Coronary artery (tissue), 2 donors: ENCODE measurements at regions not wholly inside any gene's neighbourhood (a gene's known extent, or its start where the extent isn't known, plus 50 kb on each side); places are given as distances from the start of the nearest gene placed in this dataset.

Experiments
- DNase-seq: peaks from one replicate; pipeline ENCODE4 v3.0.0-alpha.2; 2017; ENCODE audit warnings: low spot score
- H3K27ac ChIP-seq, 2 donors: fragments of 200-600 bp; sonication (generic); one replicate each; pipeline ENCODE4 v1.5.1; 2016 to 2019
- H3K4me3 ChIP-seq: fragments of 200-600 bp; sonication (generic); 2 replicates; pipeline ENCODE4 v1.5.1; 2016; ENCODE audit warnings: mild to moderate bottlenecking, moderate library complexity
- CTCF ChIP-seq: fragments of 200-600 bp; sonication (generic); IDR thresholded peaks from one replicate; pipeline ENCODE4 v1.5.1; 2019; ENCODE audit warnings: antibody characterized with exemption

DNA sequence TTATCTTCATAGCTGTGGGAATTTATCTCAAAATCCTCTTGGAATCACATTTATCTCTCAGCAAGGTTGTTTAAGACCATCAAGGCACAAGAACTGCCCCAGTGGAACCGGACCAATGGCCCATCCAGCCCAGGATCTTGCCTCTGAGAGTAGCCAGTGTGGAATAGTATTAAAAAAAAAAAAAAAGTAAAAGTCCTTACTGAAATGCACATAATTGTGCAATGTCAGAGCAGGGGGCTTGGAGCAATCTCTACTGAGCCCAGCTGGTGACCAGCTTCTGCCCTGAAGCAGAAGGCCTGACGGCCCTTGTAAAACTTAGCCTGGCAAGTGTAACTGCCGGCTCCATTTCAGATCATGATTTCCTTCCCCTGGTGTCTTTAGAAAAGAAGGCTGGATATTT lies 355.6 kb upstream of the PIK3C3 start:
- H3K4me3 ChIP-seq: no peak overlapping the region
- DNase-seq: no peak
- no peak overlapping the region for H3K27ac ChIP-seq
- no peak for TF ChIP-seq CTCF

DNA sequence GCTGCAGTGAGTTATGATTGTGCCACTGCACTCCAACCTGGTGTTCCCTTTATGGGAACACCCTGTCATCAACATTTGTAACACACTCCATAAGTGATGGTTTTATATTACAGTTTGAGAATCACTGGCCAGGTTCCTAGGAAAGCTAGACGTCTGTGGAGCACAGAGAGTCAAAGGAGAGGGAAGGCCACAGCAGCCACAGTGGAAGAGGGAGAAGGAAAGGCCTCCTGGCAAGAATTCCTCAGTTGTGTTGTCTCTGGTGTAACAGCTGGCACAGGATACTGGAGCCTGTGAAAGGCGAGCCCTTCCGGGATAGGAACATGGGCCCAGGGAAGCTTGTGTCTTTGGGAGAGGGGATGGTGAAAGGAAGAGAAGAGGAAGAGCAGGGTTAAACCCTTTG lies 360.5 kb upstream of the PIK3C3 start:
- no peak for DNase-seq
- Histone ChIP-seq H3K27ac (no peak overlapping the region), H3K4me3 (no peak overlapping the region)
- TF ChIP-seq CTCF: no peak

DNA sequence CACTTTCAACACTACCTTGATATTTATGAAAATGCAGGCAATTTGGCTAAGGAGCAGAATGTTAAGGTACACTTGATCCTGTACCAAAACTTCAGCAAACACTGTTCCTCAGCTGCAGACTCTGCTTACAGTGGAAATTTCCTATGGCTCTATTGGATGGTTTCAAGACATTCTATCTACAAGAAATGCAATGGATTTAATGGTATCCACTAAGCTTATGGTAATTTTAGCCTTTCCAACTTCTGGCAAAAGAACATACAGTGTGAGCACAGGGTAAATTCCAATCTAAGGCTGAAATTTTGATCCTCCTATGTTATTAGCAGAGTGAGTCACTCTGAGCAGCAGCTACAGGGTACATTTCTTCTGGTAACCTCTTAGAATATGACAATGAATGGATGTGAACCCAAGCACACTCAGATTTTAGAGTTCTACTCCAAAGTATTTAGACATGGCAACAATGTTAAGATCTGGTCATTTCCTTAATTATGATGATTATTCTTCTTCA lies 361.8 kb upstream of the PIK3C3 start:
- no peak overlapping the region for H3K4me3 ChIP-seq
- no peak overlapping the region for H3K27ac ChIP-seq
- no peak for DNase-seq
- no peak for TF ChIP-seq CTCF

DNA sequence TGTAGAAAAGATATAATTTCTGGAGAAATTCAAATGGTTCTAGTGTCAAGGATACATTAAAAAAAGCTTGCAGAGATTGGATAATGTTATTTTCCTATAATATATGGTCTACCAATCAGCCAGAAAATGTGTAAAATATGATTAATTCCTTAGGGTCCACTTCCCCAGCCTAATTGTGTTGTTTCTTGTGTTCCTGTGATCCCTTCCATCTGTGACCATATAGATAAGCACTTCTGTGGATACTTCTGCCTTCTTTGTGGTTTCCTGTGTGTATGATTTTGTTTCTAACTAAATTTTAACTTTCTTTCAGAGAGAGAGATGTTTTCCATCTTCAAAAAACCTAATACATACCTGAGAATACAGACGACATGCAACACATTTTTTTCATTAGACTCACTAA lies 367.1 kb upstream of the PIK3C3 start:
- Histone ChIP-seq H3K4me3 (no peak overlapping the region), H3K27ac (no peak overlapping the region)
- no peak for TF ChIP-seq CTCF
- no peak for DNase-seq

GRCh38 chr18:41585512-41585911 lies 369.5 kb upstream of the PIK3C3 start:
- TF ChIP-seq CTCF: no peak
- DNase-seq: no peak
- Histone ChIP-seq H3K27ac (no peak overlapping the region), H3K4me3 (no peak overlapping the region)

GRCh38 chr18:41579185-41579584 lies 375.8 kb upstream of the PIK3C3 start:
- Histone ChIP-seq H3K27ac (no peak overlapping the region), H3K4me3 (no peak overlapping the region)
- DNase-seq: no peak
- no peak for TF ChIP-seq CTCF

DNA sequence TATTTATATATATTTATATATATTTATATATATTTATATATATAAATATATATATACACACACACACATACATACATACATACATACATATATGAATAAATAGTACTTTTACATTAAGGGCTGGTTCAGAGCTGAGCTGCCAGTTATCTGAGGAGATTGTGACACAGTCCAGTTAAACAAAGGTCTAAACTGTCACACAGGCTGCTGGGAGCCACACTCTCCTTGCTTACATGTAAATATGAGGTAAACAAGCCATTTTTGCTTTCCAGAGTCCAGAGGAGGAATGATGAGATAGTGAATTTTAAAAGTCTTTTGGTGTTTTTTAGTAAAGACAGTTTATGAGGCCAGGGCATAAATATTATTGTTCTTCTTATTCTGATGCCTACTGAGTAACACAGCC lies 377.5 kb upstream of the PIK3C3 start:
- no peak for DNase-seq
- Histone ChIP-seq H3K4me3 (no peak overlapping the region), H3K27ac (no peak overlapping the region)
- no peak for TF ChIP-seq CTCF
